GM23338 (cell line): ENCODE measurements at regions not wholly inside any gene's neighbourhood (a gene's known extent, or its start where the extent isn't known, plus 50 kb on each side); places are given as distances from the start of the nearest gene placed in this dataset.

Source experiments
- ATAC-seq: fragments of 200-7000 bp; cut with Tn5 transposase; 3 replicates; pipeline ENCODE4 v1.9.1; 2020
- DNase-seq: peaks from one replicate; pipeline ENCODE4 v3.0.0-alpha.2; 2015; ENCODE audit warnings: low spot score
- H2AFZ ChIP-seq: fragments of 200-600 bp; sonication (generic); 2 replicates; pipeline ENCODE4 v1.8.0; 2016; ENCODE audit warnings: antibody characterized with exemption, mild to moderate bottlenecking, moderate library complexity
- H3F3A ChIP-seq: fragments of 200-600 bp; sonication (generic); replicated peaks from 2 replicates; pipeline ENCODE4 v1.8.0; 2017; ENCODE audit warnings: antibody characterized with exemption, mixed run types, low read depth
- H3K27ac ChIP-seq: fragments of 200-600 bp; sonication (generic); 2 replicates; pipeline ENCODE4 v1.6.1; 2016; ENCODE audit warnings: low read depth
- H3K27me3 ChIP-seq: fragments of 200-600 bp; sonication (generic); 2 replicates; pipeline ENCODE4 v1.8.0; 2016; ENCODE audit warnings: mild to moderate bottlenecking, mixed run types, moderate library complexity; ENCODE audit not compliant: insufficient read depth
- H3K36me3 ChIP-seq: fragments of 200-600 bp; sonication (generic); 2 replicates; pipeline ENCODE4 v1.8.0; 2016; ENCODE audit warnings: mild to moderate bottlenecking; ENCODE audit not compliant: insufficient read depth
- H3K4me1 ChIP-seq: fragments of 200-600 bp; sonication (generic); 2 replicates; pipeline ENCODE4 v1.8.0; 2016; ENCODE audit warnings: mild to moderate bottlenecking, moderate library complexity; ENCODE audit not compliant: insufficient read depth
- H3K4me2 ChIP-seq: fragments of 200-600 bp; sonication (generic); 2 replicates; pipeline ENCODE4 v1.7.1; 2017; ENCODE audit warnings: mixed run types
- H3K4me3 ChIP-seq: fragments of 200-600 bp; sonication (generic); 2 replicates; pipeline ENCODE4 v1.6.1; 2016; ENCODE audit warnings: mixed run types
- H3K79me2 ChIP-seq: fragments of 200-600 bp; sonication (generic); replicated peaks from 2 replicates; pipeline ENCODE4 v1.8.0; 2017; ENCODE audit warnings: mild to moderate bottlenecking; ENCODE audit not compliant: insufficient read depth
- H3K9me2 ChIP-seq: fragments of 200-600 bp; sonication (generic); 2 replicates; pipeline ENCODE4 v1.8.0; 2017; ENCODE audit not compliant: insufficient read depth
- H4K20me1 ChIP-seq: fragments of 200-600 bp; sonication (generic); replicated peaks from 2 replicates; pipeline ENCODE4 v1.8.0; 2017; ENCODE audit warnings: mild to moderate bottlenecking; ENCODE audit not compliant: insufficient read depth
- H3K27ac Mint-ChIP-seq: 2 replicates; pipeline ENCODE4 v1.8.0; 2020; ENCODE audit warnings: inconsistent platforms, mild to moderate bottlenecking, moderate library complexity, mixed read lengths
- H3K27me3 Mint-ChIP-seq: 3 replicates; pipeline ENCODE4 v1.8.0; 2022; ENCODE audit warnings: low read depth, mild to moderate bottlenecking, moderate library complexity, mixed read lengths, inconsistent platforms; ENCODE audit not compliant: insufficient read depth, poor library complexity
- H3K36me3 Mint-ChIP-seq: 3 replicates; pipeline ENCODE4 v1.8.0; 2021; ENCODE audit warnings: low read depth, mild to moderate bottlenecking, inconsistent platforms, moderate library complexity, mixed read lengths
- H3K4me1 Mint-ChIP-seq: 3 replicates; pipeline ENCODE4 v1.8.0; 2020; ENCODE audit warnings: mild to moderate bottlenecking, inconsistent platforms, mixed read lengths
- H3K4me3 Mint-ChIP-seq: 3 replicates; pipeline ENCODE4 v1.8.0; 2021; ENCODE audit warnings: moderate library complexity, mild to moderate bottlenecking, inconsistent platforms, mixed read lengths
- H3K9me3 Mint-ChIP-seq: 3 replicates; pipeline ENCODE4 v1.8.0; 2020; ENCODE audit warnings: moderate library complexity, mild to moderate bottlenecking, inconsistent platforms, mixed read lengths
- CTCF ChIP-seq, 2 experiments: fragments of 200-600 bp in 1 of 2; sonication (generic) in 1 of 2; conservative IDR thresholded peaks; 2 replicates each; pipeline versions ENCODE4 v1.5.1 to v1.6.1; 2016 to 2017; ENCODE audit warnings: antibody characterized with exemption in 2 of 2, low read depth in 2 of 2, mild to moderate bottlenecking in 2 of 2, moderate library complexity in 1 of 2
- ETS1 ChIP-seq: IDR thresholded peaks from 2 replicates; pipeline ENCODE4 v1.6.1; 2016; ENCODE audit warnings: antibody characterized with exemption
- EZH2 ChIP-seq: fragments of 200-600 bp; sonication (generic); IDR thresholded peaks from one replicate; pipeline ENCODE4 v1.8.0; 2017; ENCODE audit warnings: antibody characterized with exemption, mild to moderate bottlenecking, low read depth; ENCODE audit not compliant: unreplicated experiment
- JUNB ChIP-seq: IDR thresholded peaks from one replicate; pipeline ENCODE4 v1.6.1; 2016; ENCODE audit warnings: antibody characterized with exemption; ENCODE audit not compliant: unreplicated experiment
- POLR2AphosphoS5 ChIP-seq: IDR thresholded peaks from 2 replicates; pipeline ENCODE4 v1.6.1; 2016; ENCODE audit warnings: antibody characterized with exemption, low read depth
- REST ChIP-seq: IDR thresholded peaks from one replicate; pipeline ENCODE4 v1.6.1; 2018; ENCODE audit warnings: antibody characterized with exemption; ENCODE audit not compliant: unreplicated experiment
- ZNF114 ChIP-seq: fragments of 250-450 bp; sonication (Bioruptor Pico); IDR thresholded peaks from 2 replicates; pipeline ENCODE4 v1.5.0; 2020; ENCODE audit warnings: mild to moderate bottlenecking, moderate library complexity
- ZNF331 ChIP-seq: fragments of 250-450 bp; sonication (Bioruptor Pico); IDR thresholded peaks from 2 replicates; pipeline ENCODE4 v1.5.0; 2020; ENCODE audit warnings: low read depth, mild to moderate bottlenecking, moderate library complexity

GRCh38 chr1:164006621-164007020 lies 552.4 kb upstream of the PBX1 start (continued):
- TF ChIP-seq ZNF331 (CRISPR knock-in tag) (no peak), ZNF114 (CRISPR knock-in tag) (no peak), EZH2 (no peak)

- DNase-seq, result no peak
- Histone ChIP-seq H3K4me2 (no peak overlapping the region), H3K27ac (no peak overlapping the region), H3K9me2 (no peaks in the 10 kb centered on the region), H3K36me3 (no peaks in the 10 kb centered on the region), H2AFZ (no peak overlapping the region), H3K4me3 (no peak overlapping the region), H4K20me1 (no peaks in the 10 kb centered on the region), H3K27me3 (no peaks in the 10 kb centered on the region), H3K4me1 (no peaks in the 10 kb centered on the region), H3K79me2 (no peaks in the 10 kb centered on the region), H3F3A (no peaks in the 10 kb centered on the region)
- TF ChIP-seq REST (no peak), CTCF (conservative IDR thresholded peaks at IDR 0.05; ENCODE audit: low read depth in 2 of 2) (no peak), JUNB (no peak), ETS1 (no peak)
- no peak overlapping the region for H3K4me3 Mint-ChIP-seq
- no peaks in the 10 kb centered on the region for H3K4me1 Mint-ChIP-seq
- H3K27me3 Mint-ChIP-seq, result no peaks in the 10 kb centered on the region
- peaks cover 2% of the 10 kb centered on the region; the same call in 2 of the 3 replicates for H3K36me3 Mint-ChIP-seq
- H3K9me3 Mint-ChIP-seq, result peaks cover 12% of the 10 kb centered on the region
- no peak for ATAC-seq
- no peak overlapping the region for H3K27ac Mint-ChIP-seq
Measured at GRCh38 chr1:164017239-164017638, 541.7 kb upstream of the PBX1 start.

- no peak for DNase-seq
- H3F3A ChIP-seq, result no peaks in the 10 kb centered on the region
- no peak overlapping the region for H3K27ac ChIP-seq
- TF ChIP-seq REST (no peak), JUNB (no peak), ZNF331 (CRISPR knock-in tag) (no peak), POLR2AphosphoS5 (no peak), CTCF (conservative IDR thresholded peaks at IDR 0.05; ENCODE audit: low read depth in 2 of 2) (no peak), ZNF114 (CRISPR knock-in tag) (no peak)
- no peak overlapping the region for H2AFZ ChIP-seq
- no peak overlapping the region for H3K27ac Mint-ChIP-seq
- no peak overlapping the region for H3K4me3 Mint-ChIP-seq
- H3K9me2 ChIP-seq, result no peaks in the 10 kb centered on the region; the same call in 1 of the 2 replicates
- H3K4me1 ChIP-seq, result no peaks in the 10 kb centered on the region
- no peaks in the 10 kb centered on the region for H3K79me2 ChIP-seq
- H3K4me3 ChIP-seq, result no peak overlapping the region
- ATAC-seq, result no peak
- H3K9me3 Mint-ChIP-seq, result peaks cover 6% of the 10 kb centered on the region
- no peaks in the 10 kb centered on the region; the same call in 2 of the 3 replicates for H3K36me3 Mint-ChIP-seq
- no peaks in the 10 kb centered on the region for H3K36me3 ChIP-seq
- H3K4me2 ChIP-seq, result no peak overlapping the region
- H4K20me1 ChIP-seq, result no peaks in the 10 kb centered on the region
- no peaks in the 10 kb centered on the region for H3K27me3 ChIP-seq
- no peaks in the 10 kb centered on the region for H3K4me1 Mint-ChIP-seq
- H3K27me3 Mint-ChIP-seq, result no peaks in the 10 kb centered on the region
Measured at GRCh38 chr1:164020391-164020790, 538.6 kb upstream of the PBX1 start.
